SK-MEL-5 (cell line): ENCODE measurements at regions not wholly inside any gene's neighbourhood (a gene's known extent, or its start where the extent isn't known, plus 50 kb on each side); places are given as distances from the start of the nearest gene placed in this dataset.

Experiments used
- DNase-seq: peaks from one replicate; pipeline ENCODE4 v3.0.0-alpha.2; 2016; ENCODE audit warnings: low read depth, low spot score
- in situ Hi-C: cut with HindIII; loops from 2 replicates; pipeline ENCODE4 v1.10.0; 2016; ENCODE audit warnings: low sequenced_read_pairs, high pct_unique_total_duplicates, low pct_unique_long_range_greater_than_20kb

GRCh38 chrX:145613894-145614293, 203.7 kb upstream of the SLITRK2 start:
- in situ Hi-C loops: no loop called here
- no peak for DNase-seq

GRCh38 chrX:145620666-145621065, 197.0 kb upstream of the SLITRK2 start:
- in situ Hi-C loops: no loop called here
- DNase-seq: no peak

- DNase-seq: no peak
- in situ Hi-C loops: no loop called here
These were observed 194.2 kb upstream of the SLITRK2 start for GRCh38 chrX:145623453-145623852.

- in situ Hi-C loops: no loop called here
These were observed 187.5 kb upstream of the SLITRK2 start for GRCh38 chrX:145630081-145630480.

GRCh38 chrX:145630806-145631435, 186.7 kb upstream of the SLITRK2 start:
- in situ Hi-C loops: no loop called here
- no peak for DNase-seq

More at GRCh38 chrX:145630081-145630480, 187.5 kb upstream of the SLITRK2 start:
- no peak for DNase-seq

- no peak for DNase-seq
- in situ Hi-C loops: no loop called here
These were observed 186.1 kb upstream of the SLITRK2 start for GRCh38 chrX:145631461-145631951.

GRCh38 chrX:145654486-145654885, 163.1 kb upstream of the SLITRK2 start:
- in situ Hi-C loops: no loop called here
- DNase-seq: peak; percentile 30

GRCh38 chrX:145673841-145674240, 143.8 kb upstream of the SLITRK2 start:
- no peak for DNase-seq
- in situ Hi-C loops: no loop called here

- in situ Hi-C loops: no loop called here
- no peak for DNase-seq
These were observed 140.4 kb upstream of the SLITRK2 start for GRCh38 chrX:145677109-145677817.

GRCh38 chrX:145682518-145683298, 134.9 kb upstream of the SLITRK2 start:
- in situ Hi-C loops: no loop called here

GRCh38 chrX:145687146-145687545, 130.5 kb upstream of the SLITRK2 start:
- in situ Hi-C loops: no loop called here
- DNase-seq: no peak

More at GRCh38 chrX:145682518-145683298, 134.9 kb upstream of the SLITRK2 start:
- DNase-seq: no peak

GRCh38 chrX:145687707-145688106, 129.9 kb upstream of the SLITRK2 start:
- in situ Hi-C loops: no loop called here
- no peak for DNase-seq

- DNase-seq: no peak
- in situ Hi-C loops: no loop called here
These were observed 123.6 kb upstream of the SLITRK2 start for GRCh38 chrX:145694048-145694447.

- DNase-seq: no peak
These were observed 101.9 kb upstream of the SLITRK2 start for GRCh38 chrX:145715641-145716138.

GRCh38 chrX:145716226-145716625, 101.4 kb upstream of the SLITRK2 start:
- in situ Hi-C loops: no loop called here
- DNase-seq: no peak

More at GRCh38 chrX:145715641-145716138, 101.9 kb upstream of the SLITRK2 start:
- in situ Hi-C loops: no loop called here

GRCh38 chrX:145727476-145727875, 90.2 kb upstream of the SLITRK2 start:
- in situ Hi-C loops: no loop called here

GRCh38 chrX:145729635-145730034, 88.0 kb upstream of the SLITRK2 start:
- DNase-seq: peak; percentile 94
- in situ Hi-C loops: no loop called here

More at GRCh38 chrX:145727476-145727875, 90.2 kb upstream of the SLITRK2 start:
- peak; percentile 74 for DNase-seq

GRCh38 chrX:145735036-145735435, 82.6 kb upstream of the SLITRK2 start:
- in situ Hi-C loops: no loop called here
- DNase-seq: no peak
